ENCODE measurements at regions not wholly inside any gene's neighbourhood (a gene's known extent, or its start where the extent isn't known, plus 50 kb on each side); places are given as distances from the start of the nearest gene placed in this dataset.

GRCh38 chr3:69594286-69594685 lies 145.0 kb upstream of the MITF start:
- Histone ChIP-seq H3K27ac (ENCODE audit: low read depth in 1 of 3, low read length in 2 of 3) (no peak overlapping the region), H3K9me3 (ENCODE audit: control insufficient read depth in 2 of 2, insufficient read depth in 1 of 2, low read depth in 1 of 2, low read length in 1 of 2) (no peaks in the 10 kb centered on the region), H3K4me1 (ENCODE audit: control insufficient read depth in 3 of 3, insufficient read depth in 2 of 3, low read depth in 1 of 3, low read length in 2 of 3) (no peaks in the 10 kb centered on the region), H3K27me3 (ENCODE audit: control insufficient read depth in 3 of 3, insufficient read depth in 3 of 3, low read length in 3 of 3) (no peaks in the 10 kb centered on the region), H3K4me3 (ENCODE audit: low read depth in 1 of 3, low read length in 3 of 3) (no peak overlapping the region), H3K36me3 (ENCODE audit: control insufficient read depth in 3 of 3, insufficient read depth in 2 of 3, low read depth in 1 of 3, low read length in 3 of 3) (no peaks in the 10 kb centered on the region)
- WGBS, 3 donors, result 77 to 87% (median 84%) methylated on average over 2 of the region's 2 CpGs
- no peak for FAIRE-seq
- no peak for DNase-seq

- Histone ChIP-seq H3K27me3 (ENCODE audit: control insufficient read depth in 3 of 3, insufficient read depth in 3 of 3, low read length in 3 of 3) (no peaks in the 10 kb centered on the region), H3K4me3 (ENCODE audit: low read depth in 1 of 3, low read length in 3 of 3) (no peak overlapping the region), H3K27ac (ENCODE audit: low read depth in 1 of 3, low read length in 2 of 3) (no peak overlapping the region), H3K9me3 (ENCODE audit: control insufficient read depth in 2 of 2, insufficient read depth in 1 of 2, low read depth in 1 of 2, low read length in 1 of 2) (peaks cover 0 to 7% of the 10 kb centered on the region in 2 donors), H3K4me1 (ENCODE audit: control insufficient read depth in 3 of 3, insufficient read depth in 2 of 3, low read depth in 1 of 3, low read length in 2 of 3) (no peaks in the 10 kb centered on the region), H3K36me3 (ENCODE audit: control insufficient read depth in 3 of 3, insufficient read depth in 2 of 3, low read depth in 1 of 3, low read length in 3 of 3) (no peaks in the 10 kb centered on the region)
- 61 to 80% (median 80%) methylated on average over 4 of the region's 4 CpGs for WGBS, 3 donors
- DNase-seq, result no peak
- no peak for FAIRE-seq
Observed at GRCh38 chr3:69591164-69591736, 148.0 kb upstream of the MITF start.

- FAIRE-seq, result no peak
- Histone ChIP-seq H3K27me3 (ENCODE audit: control insufficient read depth in 3 of 3, insufficient read depth in 3 of 3, low read length in 3 of 3) (no peaks in the 10 kb centered on the region), H3K4me3 (ENCODE audit: low read depth in 1 of 3, low read length in 3 of 3) (no peak overlapping the region), H3K4me1 (ENCODE audit: control insufficient read depth in 3 of 3, insufficient read depth in 2 of 3, low read depth in 1 of 3, low read length in 2 of 3) (no peaks in the 10 kb centered on the region), H3K9me3 (ENCODE audit: control insufficient read depth in 2 of 2, insufficient read depth in 1 of 2, low read depth in 1 of 2, low read length in 1 of 2) (peaks cover 0 to 7% of the 10 kb centered on the region in 2 donors), H3K36me3 (ENCODE audit: control insufficient read depth in 3 of 3, insufficient read depth in 2 of 3, low read depth in 1 of 3, low read length in 3 of 3) (no peaks in the 10 kb centered on the region), H3K27ac (ENCODE audit: low read depth in 1 of 3, low read length in 2 of 3) (no peak overlapping the region)
- no peak for DNase-seq
Observed at GRCh38 chr3:69590111-69590510, 149.2 kb upstream of the MITF start.

GRCh38 chr3:69588170-69588569 lies 151.1 kb upstream of the MITF start:
- Histone ChIP-seq H3K27me3 (ENCODE audit: control insufficient read depth in 3 of 3, insufficient read depth in 3 of 3, low read length in 3 of 3) (no peaks in the 10 kb centered on the region), H3K4me3 (ENCODE audit: low read depth in 1 of 3, low read length in 3 of 3) (no peak overlapping the region), H3K9me3 (ENCODE audit: control insufficient read depth in 2 of 2, insufficient read depth in 1 of 2, low read depth in 1 of 2, low read length in 1 of 2) (peaks cover 0 to 7% of the 10 kb centered on the region in 2 donors), H3K36me3 (ENCODE audit: control insufficient read depth in 3 of 3, insufficient read depth in 2 of 3, low read depth in 1 of 3, low read length in 3 of 3) (no peaks in the 10 kb centered on the region), H3K27ac (ENCODE audit: low read depth in 1 of 3, low read length in 2 of 3) (no peak overlapping the region), H3K4me1 (ENCODE audit: control insufficient read depth in 3 of 3, insufficient read depth in 2 of 3, low read depth in 1 of 3, low read length in 2 of 3) (no peaks in the 10 kb centered on the region)
- FAIRE-seq (no peak), DNase-seq (peak in 1 of 2 donors; percentile 21)
- 16 to 80% (median 49%) methylated on average over 2 of the region's 2 CpGs for WGBS, 3 donors

GRCh38 chr3:69585472-69585871 lies 153.8 kb upstream of the MITF start:
- DNase-seq (no peak), FAIRE-seq (no peak)
- no peak overlapping the region for H3K4me3 ChIP-seq (ENCODE audit: low read depth in 1 of 3, low read length in 3 of 3)
- peaks cover 0 to 7% of the 10 kb centered on the region in 2 donors for H3K9me3 ChIP-seq (ENCODE audit: control insufficient read depth in 2 of 2, insufficient read depth in 1 of 2, low read depth in 1 of 2, low read length in 1 of 2)
- WGBS, 3 donors, result 88 to 95% (median 90%) methylated on average over 1 of the region's 1 CpG
- H3K36me3 ChIP-seq (ENCODE audit: control insufficient read depth in 3 of 3, insufficient read depth in 2 of 3, low read depth in 1 of 3, low read length in 3 of 3), result no peaks in the 10 kb centered on the region
- no peak overlapping the region for H3K27ac ChIP-seq (ENCODE audit: low read depth in 1 of 3, low read length in 2 of 3)
- H3K27me3 ChIP-seq (ENCODE audit: control insufficient read depth in 3 of 3, insufficient read depth in 3 of 3, low read length in 3 of 3), result no peaks in the 10 kb centered on the region
- H3K4me1 ChIP-seq (ENCODE audit: control insufficient read depth in 3 of 3, insufficient read depth in 2 of 3, low read depth in 1 of 3, low read length in 2 of 3), result no peaks in the 10 kb centered on the region

- H3K4me1 ChIP-seq (ENCODE audit: control insufficient read depth in 3 of 3, insufficient read depth in 2 of 3, low read depth in 1 of 3, low read length in 2 of 3), result no peaks in the 10 kb centered on the region
- no peaks in the 10 kb centered on the region for H3K27me3 ChIP-seq (ENCODE audit: control insufficient read depth in 3 of 3, insufficient read depth in 3 of 3, low read length in 3 of 3)
- 62 to 74% (median 65%) methylated on average over 4 of the region's 4 CpGs for WGBS, 3 donors
- no peak for DNase-seq
- no peak for FAIRE-seq
- H3K9me3 ChIP-seq (ENCODE audit: control insufficient read depth in 2 of 2, insufficient read depth in 1 of 2, low read depth in 1 of 2, low read length in 1 of 2), result no peaks in the 10 kb centered on the region
- no peak overlapping the region for H3K27ac ChIP-seq (ENCODE audit: low read depth in 1 of 3, low read length in 2 of 3)
- H3K4me3 ChIP-seq (ENCODE audit: low read depth in 1 of 3, low read length in 3 of 3), result no peak overlapping the region
- no peaks in the 10 kb centered on the region for H3K36me3 ChIP-seq (ENCODE audit: control insufficient read depth in 3 of 3, insufficient read depth in 2 of 3, low read depth in 1 of 3, low read length in 3 of 3)
Observed at GRCh38 chr3:69582044-69582443, 157.2 kb upstream of the MITF start.

GRCh38 chr3:69579306-69580041 lies 159.8 kb upstream of the MITF start:
- 55 to 65% (median 64%) methylated on average over 8 of the region's 8 CpGs for whole genome bisulfite sequencing, 3 donors

GRCh38 chr3:69569520-69569919 lies 169.7 kb upstream of the MITF start:
- 62 to 71% (median 71%) methylated on average over 3 of the region's 3 CpGs for WGBS, 3 donors
- no peak overlapping the region for H3K4me3 ChIP-seq (ENCODE audit: low read depth in 1 of 3, low read length in 3 of 3)
- DNase-seq (no peak), FAIRE-seq (no peak)
- H3K27me3 ChIP-seq (ENCODE audit: control insufficient read depth in 3 of 3, insufficient read depth in 3 of 3, low read length in 3 of 3), result no peaks in the 10 kb centered on the region
- H3K36me3 ChIP-seq (ENCODE audit: control insufficient read depth in 3 of 3, insufficient read depth in 2 of 3, low read depth in 1 of 3, low read length in 3 of 3), result no peaks in the 10 kb centered on the region
- no peaks in the 10 kb centered on the region for H3K9me3 ChIP-seq (ENCODE audit: control insufficient read depth in 2 of 2, insufficient read depth in 1 of 2, low read depth in 1 of 2, low read length in 1 of 2)
- no peaks in the 10 kb centered on the region for H3K4me1 ChIP-seq (ENCODE audit: control insufficient read depth in 3 of 3, insufficient read depth in 2 of 3, low read depth in 1 of 3, low read length in 2 of 3)
- H3K27ac ChIP-seq (ENCODE audit: low read depth in 1 of 3, low read length in 2 of 3), result no peak overlapping the region

More at GRCh38 chr3:69579306-69580041, 159.8 kb upstream of the MITF start:
- DNase-seq, result peak in 1 of 2 donors; percentile 4
- Histone ChIP-seq H3K4me1 (ENCODE audit: control insufficient read depth in 3 of 3, insufficient read depth in 2 of 3, low read depth in 1 of 3, low read length in 2 of 3) (no peaks in the 10 kb centered on the region), H3K36me3 (ENCODE audit: control insufficient read depth in 3 of 3, insufficient read depth in 2 of 3, low read depth in 1 of 3, low read length in 3 of 3) (no peaks in the 10 kb centered on the region), H3K4me3 (ENCODE audit: low read depth in 1 of 3, low read length in 3 of 3) (no peak overlapping the region), H3K27ac (ENCODE audit: low read depth in 1 of 3, low read length in 2 of 3) (no peak overlapping the region), H3K27me3 (ENCODE audit: control insufficient read depth in 3 of 3, insufficient read depth in 3 of 3, low read length in 3 of 3) (no peaks in the 10 kb centered on the region), H3K9me3 (ENCODE audit: control insufficient read depth in 2 of 2, insufficient read depth in 1 of 2, low read depth in 1 of 2, low read length in 1 of 2) (no peaks in the 10 kb centered on the region)
- FAIRE-seq, result no peak

- no peak for FAIRE-seq
- no peaks in the 10 kb centered on the region for H3K36me3 ChIP-seq (ENCODE audit: control insufficient read depth in 3 of 3, insufficient read depth in 2 of 3, low read depth in 1 of 3, low read length in 3 of 3)
- H3K27me3 ChIP-seq (ENCODE audit: control insufficient read depth in 3 of 3, insufficient read depth in 3 of 3, low read length in 3 of 3), result no peaks in the 10 kb centered on the region
- 84 to 91% (median 87%) methylated on average over 2 of the region's 2 CpGs for WGBS, 3 donors
- no peak overlapping the region for H3K4me3 ChIP-seq (ENCODE audit: low read depth in 1 of 3, low read length in 3 of 3)
- H3K4me1 ChIP-seq (ENCODE audit: control insufficient read depth in 3 of 3, insufficient read depth in 2 of 3, low read depth in 1 of 3, low read length in 2 of 3), result no peaks in the 10 kb centered on the region
- no peak for DNase-seq
- no peaks in the 10 kb centered on the region for H3K9me3 ChIP-seq (ENCODE audit: control insufficient read depth in 2 of 2, insufficient read depth in 1 of 2, low read depth in 1 of 2, low read length in 1 of 2)
- no peak overlapping the region for H3K27ac ChIP-seq (ENCODE audit: low read depth in 1 of 3, low read length in 2 of 3)
Observed at GRCh38 chr3:69568951-69569350, 170.3 kb upstream of the MITF start.

Data from small intestine (tissue), 7 donors.